Activated CD4-positive, alpha-beta T cell treated with anti-CD3 and anti-CD28 coated beads for 4 hours (primary cell): ENCODE measurements at regions not wholly inside any gene's neighbourhood (a gene's known extent, or its start where the extent isn't known, plus 50 kb on each side); places are given as distances from the start of the nearest gene placed in this dataset.

Source experiments
- DNase-seq, 2 donors: peaks; one replicate each; pipeline ENCODE4 v3.0.0-alpha.2; 2020

DNA sequence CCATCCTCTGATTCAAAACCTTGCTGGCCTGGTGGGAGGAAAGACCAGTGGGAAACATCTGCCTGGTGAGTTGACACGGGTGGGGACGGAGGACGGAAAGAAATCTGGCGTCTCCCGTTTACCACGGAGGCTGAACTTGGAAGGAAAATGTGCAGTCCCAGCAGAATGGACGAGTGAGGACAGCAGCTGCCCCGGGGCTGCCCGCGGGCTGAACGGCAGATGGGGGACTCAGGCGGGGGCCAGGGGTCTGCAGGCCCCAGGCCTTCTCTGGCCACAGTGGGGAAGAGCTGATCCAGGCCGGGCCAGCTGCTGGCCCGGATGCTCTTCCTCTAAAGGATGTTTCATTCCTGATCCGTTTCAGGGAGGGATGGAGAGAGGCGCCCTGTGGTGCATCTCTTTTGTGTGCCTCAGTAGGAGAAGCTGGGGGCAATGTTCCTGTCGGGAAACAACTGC lies 147.5 kb upstream of the CHST15 start:
- no peak for DNase-seq

DNA sequence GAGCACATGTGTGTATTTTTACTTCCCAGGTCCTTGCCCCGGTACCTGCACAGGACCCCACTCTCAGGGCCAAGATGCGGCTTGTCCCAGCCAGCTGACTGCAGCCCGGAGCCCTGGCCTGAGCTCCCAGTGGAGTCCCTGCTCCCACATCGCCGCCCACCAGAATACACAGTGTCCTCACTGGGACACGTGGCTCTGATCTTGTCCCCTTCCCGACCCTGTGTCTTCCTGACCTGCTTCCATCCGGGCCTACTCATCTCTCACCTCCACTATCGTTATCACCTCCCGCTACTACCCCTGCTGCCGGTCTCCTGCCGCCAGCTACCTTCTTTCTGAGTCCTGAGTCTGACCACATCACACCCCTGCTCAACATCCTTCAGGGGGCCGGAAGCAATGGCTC lies 146.3 kb upstream of the CHST15 start:
- DNase-seq: no peak

DNA sequence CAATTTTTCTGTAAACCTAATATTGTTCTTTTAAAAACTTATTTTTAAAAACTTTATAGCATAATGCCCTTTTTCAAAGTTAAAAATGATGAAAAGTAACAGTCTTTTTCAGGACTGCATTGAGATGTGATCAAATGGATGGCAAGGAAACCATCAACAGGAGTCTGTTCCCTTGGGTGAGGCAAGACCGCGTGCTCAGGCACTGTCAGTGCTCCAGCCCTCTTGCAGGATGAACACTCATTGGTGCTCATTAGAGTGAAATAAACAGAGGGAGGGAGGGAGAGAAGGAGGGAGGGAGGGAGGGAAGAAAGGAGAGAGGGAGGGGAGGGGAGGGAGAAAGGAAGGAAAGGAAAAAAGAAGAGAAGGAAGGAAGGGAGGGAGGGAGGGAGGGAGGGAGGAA lies 145.7 kb upstream of the CHST15 start:
- no peak for DNase-seq

DNA sequence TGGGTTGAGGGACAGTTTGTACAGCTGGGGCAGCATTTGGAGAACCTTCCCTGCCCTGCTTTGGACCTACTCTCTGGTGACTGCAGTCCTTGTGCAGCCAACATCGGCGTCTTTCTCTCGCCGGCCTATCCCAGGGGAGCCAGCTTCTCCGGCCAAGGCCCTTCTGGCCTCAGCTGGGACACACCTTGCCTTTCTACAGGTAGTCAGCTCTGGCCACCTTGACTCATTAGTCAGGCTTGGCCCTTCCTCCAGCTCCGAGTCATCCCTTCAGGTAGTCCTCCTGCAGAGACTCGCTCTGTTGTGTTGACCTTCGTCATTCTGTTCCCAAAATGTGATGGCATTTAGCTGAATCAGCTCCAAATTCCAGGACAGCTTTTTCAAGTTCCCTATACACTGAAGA lies 145.0 kb upstream of the CHST15 start:
- no peak for DNase-seq

DNA sequence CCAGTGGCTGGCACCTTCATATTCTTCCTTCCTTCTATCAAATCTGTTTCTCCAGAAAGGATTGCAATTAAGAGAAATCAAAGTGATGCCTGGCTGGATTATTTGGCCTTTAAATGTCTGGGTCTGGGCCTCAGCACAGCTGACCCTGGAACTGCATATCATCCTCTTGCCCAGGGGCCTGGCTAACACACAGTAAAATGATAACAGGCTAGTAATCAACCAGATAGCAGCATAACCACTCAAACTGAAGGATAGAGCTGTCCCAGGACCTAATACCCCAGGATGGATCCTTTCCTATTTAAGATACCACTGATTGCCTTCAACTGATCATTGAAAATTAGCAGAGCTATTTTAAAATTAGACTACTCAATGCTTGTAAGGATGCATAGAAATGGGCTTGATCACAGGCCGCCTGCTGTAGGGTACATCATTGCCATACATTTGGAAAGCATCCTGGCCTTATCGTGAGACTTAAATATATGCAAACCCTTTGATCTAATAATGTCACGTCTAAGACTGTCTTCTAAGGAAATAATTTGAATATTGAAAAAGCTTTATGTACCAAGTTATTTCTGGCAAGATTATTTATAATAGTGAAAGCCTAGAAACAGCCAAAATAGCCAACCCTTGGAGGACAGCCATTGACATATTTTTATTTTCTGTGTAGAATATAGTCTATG lies 144.0 kb upstream of the CHST15 start:
- no peak for DNase-seq

DNA sequence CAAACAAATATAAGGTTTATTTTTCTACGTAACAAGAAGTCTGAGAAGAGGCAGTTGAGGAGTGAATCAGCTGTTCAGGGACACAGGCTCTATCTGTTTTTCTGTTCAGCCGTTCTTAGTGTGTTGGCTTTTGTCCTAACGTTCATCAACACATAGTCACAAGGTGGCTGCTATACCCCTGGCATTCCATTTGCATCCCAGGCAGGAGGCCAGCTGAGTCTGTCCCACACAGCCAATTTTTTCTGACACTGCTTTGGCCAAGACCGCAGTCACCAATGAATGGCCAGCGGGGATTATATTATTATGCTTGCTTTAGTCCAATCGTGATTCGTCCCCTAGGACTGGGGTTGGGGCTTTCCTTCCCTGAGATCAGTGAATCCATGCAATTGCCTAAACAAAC lies 143.4 kb upstream of the CHST15 start:
- no peak for DNase-seq

DNA sequence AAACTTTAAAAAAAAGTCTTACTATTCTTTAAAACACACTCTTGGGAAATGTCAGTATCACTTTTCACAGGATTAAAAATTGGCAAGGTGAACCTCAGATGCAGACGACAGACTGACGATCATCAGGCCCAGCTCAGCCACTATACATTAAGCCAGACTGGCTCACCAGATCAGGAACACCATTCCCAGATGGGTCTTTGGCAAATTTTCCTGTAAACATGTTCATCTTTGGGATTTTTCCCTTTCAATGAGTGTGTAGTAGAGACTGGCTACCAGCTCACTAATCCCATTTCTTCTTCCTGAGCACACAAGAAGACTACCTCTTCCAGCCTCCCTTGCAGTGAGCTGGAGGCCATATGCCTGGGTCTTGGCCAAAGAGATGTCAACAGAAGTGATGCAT lies 142.7 kb upstream of the CHST15 start:
- no peak for DNase-seq

DNA sequence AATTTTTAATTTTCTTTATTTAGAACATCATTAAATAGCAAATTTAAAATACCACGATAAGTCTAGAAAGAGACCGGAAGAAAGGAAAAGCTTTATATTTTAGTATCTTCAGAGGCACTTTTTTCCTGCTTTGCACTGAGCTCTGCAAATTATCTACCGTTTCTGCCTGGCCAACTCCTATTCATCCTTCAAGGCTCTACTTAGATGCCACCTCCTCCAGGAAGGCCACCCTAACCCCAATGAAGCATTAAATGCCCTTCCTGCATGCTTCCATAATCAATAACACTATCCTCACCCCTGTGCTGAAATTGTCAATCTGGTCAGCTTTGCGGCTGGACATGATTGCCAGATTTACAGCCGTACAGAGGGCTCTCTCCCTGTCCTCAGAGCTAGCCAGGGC lies 141.8 kb upstream of the CHST15 start:
- no peak for DNase-seq

DNA sequence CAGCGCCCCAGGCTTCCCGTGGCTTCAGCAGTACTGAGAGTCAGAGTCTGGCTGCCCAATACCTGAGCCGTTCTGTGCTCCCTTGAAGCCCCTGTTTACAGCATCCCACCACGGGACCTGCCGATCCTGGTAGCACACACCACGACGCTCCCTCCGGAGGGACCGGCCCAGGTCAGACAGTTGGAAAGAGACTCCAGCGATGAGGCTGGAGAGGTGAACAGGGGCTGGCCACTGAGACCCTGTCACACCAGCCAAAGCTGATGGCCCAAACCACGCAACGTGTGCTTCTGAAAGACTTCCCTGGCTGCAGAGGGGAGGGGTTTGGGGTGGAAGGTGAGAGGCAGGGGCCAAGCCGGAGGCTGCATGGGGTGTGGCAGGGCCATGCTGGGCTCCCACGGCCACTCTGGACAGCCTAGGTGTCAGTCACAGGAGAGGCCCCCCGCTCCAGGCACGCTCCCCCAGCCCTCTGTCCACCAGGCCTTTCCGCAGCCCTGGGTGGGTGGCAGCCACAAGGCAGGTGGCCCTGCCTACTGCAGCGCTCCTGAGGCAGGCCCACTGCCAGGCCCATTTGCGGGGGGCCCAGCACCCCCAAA lies 140.2 kb upstream of the CHST15 start:
- no peak for DNase-seq

DNA sequence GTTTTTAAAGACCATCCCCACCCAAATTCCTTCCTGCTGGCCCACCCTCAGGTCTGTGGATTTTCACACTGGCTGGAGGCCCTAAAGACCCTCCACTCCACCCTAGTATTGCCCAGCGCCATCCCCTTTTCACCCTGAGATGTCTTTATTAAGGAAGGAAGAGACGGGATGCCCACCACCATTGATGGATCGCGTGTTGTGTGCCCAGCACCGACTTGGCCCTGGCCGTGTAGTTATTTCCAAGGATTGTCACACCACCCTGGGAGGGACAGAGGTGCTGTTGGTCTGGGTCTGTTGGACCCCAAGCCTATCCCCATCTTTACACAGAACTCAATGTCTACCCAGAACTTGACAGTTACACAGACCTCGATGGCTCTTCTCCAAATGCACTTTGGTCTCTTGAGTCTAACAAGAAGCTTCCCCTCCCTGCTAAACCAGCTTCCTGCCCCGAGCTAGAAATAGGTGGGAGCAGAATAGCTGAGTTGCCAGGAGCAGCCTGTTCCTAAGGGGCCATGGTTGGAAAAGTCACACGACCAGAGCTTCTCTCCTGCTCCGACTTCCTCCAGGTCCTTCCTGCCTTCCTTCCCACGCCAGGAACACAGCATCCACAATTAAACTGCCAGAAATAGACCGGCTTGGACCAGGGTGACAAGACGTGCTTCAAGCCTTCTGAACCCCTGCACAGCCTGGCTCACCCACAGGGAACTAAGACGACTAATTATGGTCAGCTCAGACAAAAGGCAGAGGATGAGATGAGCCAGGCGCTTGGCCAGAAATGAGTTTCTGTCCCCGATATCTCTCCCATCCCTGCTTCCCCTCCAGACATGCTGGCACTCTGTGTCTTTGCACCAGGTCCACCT lies 139.5 kb upstream of the CHST15 start:
- DNase-seq: no peak

DNA sequence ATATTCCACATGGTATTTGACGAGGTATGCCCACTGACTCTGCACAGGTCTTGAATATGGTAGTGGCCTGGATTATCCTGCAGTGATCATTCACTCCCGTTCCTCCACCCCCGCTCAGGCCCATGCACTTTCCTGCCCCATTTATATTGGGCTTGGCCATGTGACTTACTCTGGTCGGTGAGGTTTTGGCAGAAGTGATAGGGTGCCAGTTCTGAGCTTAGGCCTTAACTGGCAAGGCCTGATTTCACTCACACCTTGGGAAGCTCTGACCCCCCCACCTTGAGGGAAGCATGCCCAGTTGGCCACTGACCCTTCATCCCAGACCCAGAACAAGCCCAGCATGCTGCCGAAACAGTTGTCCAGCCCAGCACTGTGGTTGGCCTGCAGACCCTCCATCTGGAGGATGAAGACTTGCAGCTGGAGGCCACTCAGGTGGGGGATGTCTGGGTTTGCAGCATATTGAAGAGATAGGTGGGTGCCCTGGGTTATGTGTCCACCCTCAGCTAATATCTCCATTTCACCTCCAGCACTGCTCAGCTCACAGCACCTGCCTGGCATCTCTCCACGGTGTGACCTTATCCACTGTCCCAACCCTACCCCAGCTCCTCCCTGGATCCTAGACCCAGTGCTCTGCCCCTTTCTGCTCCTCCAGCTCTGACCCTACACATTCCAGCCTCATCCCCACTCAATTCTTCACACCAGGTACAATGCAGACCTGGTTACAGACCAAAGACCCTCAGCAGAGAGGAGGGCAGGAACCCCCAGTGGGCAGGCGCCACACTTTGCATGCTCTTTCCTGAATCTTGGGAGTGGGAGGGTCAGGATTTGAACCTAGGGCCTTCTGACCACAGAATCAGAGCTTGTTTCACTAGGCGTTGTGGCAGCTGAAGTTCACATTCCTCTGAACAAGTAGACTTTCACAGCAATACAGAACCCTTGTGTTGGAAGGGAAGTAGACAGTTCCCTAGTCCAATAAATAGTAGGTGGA lies 138.1 kb upstream of the CHST15 start:
- no peak for DNase-seq

DNA sequence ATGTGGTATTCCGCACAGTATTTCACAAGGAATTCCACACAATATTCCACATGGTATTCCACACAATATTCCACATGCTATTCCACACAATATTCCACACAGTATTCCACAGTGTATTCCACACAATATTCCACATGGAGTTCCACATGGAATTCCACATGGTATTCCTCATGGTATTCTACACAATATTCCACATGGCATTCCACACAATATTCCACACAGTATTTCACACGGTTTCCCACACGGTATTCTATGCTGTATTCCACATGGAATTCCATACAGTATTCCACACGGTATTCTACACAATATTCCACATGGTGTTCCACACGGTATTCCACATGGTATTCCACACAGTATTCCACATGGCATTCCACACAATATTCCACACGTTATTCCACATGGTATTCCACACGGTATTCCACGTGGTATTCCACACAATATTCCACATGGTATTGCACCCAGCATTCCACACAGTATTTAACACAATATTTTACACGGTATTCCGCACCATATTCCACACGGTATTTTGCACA lies 137.3 kb upstream of the CHST15 start:
- no peak for DNase-seq

DNA sequence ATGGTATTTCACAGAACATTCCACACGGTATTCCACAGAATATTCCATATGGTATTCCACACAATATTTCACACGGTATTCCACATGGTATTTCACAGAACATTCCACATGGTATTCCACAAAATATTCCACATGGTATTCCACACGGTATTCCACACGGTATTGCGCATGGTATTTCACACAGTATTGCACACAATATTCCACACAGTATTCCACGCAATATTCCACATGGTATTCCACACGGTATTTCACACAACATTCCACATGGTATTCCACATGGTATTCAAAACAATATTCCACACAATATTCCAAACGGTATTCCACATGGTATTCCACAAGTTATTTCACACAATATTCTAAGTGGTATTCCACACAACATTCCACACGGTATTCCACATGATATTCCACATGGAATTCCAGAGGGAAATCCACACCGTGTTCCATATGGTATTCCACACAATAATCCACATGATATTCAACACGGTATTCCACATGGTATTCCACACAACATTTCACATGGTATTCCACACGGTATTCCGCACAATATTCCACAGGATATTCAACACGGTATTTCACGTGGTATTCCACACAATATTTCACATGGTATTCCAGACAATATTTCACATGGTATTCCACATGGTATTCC lies 136.7 kb upstream of the CHST15 start:
- no peak for DNase-seq

DNA sequence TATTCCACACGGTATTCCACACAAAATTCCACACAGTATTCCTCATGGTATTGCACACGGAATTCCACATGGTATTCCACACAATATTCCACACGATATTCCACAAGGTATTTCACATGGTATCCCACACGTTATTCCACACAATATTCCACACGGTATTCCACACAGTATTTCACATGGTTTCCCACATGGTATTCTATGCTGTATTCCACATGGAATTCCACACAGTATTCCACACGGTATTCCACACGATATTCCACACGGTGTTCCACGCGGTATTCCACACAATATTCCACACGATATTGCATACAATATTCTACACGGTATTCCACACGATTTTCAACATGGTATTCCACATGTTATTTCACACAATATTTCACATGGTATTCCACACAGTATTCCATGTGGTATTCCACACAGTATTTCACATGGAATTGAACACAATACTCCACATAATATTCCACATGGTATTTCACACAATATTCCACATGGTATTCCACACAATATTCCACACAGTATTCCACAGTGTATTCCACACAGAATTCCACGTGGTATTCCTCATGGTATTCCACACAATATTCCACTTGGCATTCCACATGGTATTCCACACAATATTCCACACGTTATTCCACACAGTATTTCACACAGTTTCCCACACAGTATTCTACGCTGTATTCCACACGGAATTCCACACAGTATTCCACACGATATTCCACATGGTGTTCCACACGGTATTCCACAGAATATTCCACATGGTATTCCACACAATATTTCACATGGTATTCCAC lies 136.0 kb upstream of the CHST15 start:
- DNase-seq: no peak

DNA sequence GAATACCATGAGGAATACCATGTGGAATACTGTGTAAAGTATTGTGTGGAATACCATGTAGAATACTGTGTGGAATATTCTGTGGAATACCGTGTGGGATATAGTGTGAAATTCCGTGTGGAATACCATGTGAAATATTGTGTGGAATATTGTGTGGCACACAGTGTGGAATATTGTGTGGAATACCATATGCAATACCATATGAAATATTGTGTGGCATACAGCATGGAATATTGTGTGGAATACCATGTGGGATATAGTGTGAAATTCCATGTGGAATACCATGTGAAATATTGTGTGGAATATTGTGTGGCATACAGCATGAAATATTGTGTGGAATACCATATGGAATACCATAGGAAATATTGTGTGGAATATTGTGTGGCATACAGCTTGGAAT lies 135.1 kb upstream of the CHST15 start:
- DNase-seq: no peak

DNA sequence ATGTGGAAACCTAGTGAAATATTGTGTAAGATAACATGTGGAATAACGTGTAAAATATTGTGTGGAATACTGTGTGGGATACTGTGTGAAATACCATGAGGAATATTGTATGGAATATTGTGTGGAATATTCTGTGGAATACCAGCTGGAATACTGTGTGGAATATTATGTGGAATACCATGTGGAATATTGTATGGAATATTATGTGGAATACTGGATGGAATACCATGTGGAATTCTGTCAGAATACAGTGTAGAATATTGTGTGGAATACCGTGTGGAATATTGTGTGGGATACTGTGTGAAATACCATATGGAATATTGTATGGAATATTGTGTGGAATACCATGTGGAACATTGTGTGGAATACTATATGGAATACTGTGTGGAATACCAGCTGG lies 134.6 kb upstream of the CHST15 start:
- no peak for DNase-seq

DNA sequence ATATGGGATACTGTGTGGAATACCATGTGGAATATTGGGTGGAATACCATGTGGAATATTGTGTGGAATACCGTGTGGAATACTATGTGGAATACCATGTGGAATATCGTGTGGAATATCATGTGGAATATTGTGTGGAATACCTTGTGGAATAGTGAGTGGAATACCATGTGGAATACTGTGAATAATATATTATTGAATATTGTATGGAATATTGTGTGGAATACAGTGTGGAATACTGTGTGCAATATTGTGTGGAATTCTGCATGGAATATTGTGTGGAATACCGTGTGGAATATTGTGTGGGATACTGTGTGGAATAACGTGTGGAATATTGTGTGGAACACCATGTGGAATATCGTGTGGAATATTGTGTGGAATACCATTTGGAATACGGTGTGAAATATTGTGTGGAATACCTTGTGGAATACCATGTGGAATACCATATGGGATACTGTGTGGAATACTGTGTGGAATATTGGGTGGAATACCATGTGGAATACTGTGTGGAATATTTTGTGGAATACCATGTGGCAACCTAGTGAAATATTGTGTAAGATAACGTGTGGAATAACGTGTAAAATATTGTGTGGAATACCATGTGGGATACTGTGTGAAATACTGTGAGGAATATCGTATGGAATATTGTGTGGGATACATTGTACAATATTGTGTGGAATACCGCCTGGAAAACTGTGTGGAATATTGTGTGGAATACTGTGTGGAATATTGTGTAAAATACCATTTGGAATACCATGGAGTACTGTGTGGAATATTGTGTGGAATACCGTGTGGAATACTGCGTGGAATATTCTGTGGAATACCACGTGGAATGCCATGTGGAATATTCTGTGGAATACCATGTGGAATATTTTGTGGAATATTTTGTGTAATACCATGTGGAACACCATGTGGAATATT lies 133.9 kb upstream of the CHST15 start:
- no peak for DNase-seq

DNA sequence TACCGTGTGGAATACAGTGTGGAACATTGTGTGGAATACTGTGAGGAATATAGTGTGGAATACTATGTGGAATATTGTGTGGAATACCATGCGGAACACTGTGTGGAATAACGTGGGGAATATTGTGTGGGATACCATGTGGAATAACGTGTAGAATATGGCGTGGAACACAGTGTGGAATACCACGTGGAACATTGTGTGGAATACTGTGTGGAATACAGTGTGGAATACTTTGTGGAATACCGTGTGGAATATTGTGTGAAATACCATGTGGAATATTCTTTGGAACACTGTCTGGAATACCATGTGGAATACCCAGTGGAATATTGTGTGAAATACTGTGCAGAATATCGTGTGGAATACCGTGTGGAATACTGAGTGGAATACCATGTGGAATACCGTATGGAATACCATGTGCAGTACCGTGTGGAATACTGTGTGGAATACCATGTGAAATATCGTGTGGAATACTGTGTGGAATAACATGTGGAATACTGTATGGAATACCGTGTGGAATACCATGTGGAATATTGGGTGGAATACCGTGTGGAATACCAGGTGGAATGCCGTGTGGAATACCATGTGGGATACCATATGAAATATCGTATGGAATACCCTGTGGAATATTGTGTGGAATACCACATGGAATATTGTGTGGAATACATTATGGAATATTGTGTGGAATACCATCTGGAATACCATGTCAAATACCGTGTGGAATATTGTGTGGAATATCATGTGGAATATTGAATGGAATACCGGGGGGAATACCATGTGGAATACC lies 133.1 kb upstream of the CHST15 start:
- no peak for DNase-seq
